Neural cell (in vitro differentiated cells): ENCODE measurements at regions not wholly inside any gene's neighbourhood (a gene's known extent, or its start where the extent isn't known, plus 50 kb on each side); places are given as distances from the start of the nearest gene placed in this dataset.

ENCODE experiments used
- CTCF ChIP-seq: fragments of 450-650 bp; IDR thresholded peaks from 2 replicates; pipeline ENCODE4 v1.5.1; 2014; ENCODE audit warnings: antibody characterized with exemption, mild to moderate bottlenecking, moderate library complexity; ENCODE audit not compliant: poor library complexity, severe bottlenecking
- EP300 ChIP-seq: fragments of 450-650 bp; conservative IDR thresholded peaks from 2 replicates; pipeline ENCODE4 v1.6.1; 2014; ENCODE audit warnings: antibody characterized with exemption, mild to moderate bottlenecking, moderate library complexity; ENCODE audit not compliant: poor library complexity, severe bottlenecking
- EZH2 ChIP-seq: fragments of 200-600, 300-800 bp; shearing (Covaris generic), sonication (generic); IDR thresholded peaks from 2 replicates; pipeline ENCODE4 v1.6.1; 2014; ENCODE audit warnings: antibody characterized with exemption, low read length, borderline replicate concordance, mild to moderate bottlenecking; ENCODE audit not compliant: insufficient read depth, poor library complexity, severe bottlenecking
- POLR2AphosphoS5 ChIP-seq: IDR thresholded peaks from 2 replicates; pipeline ENCODE4 v1.6.1; 2012
- RAD21 ChIP-seq: fragments of 450-650 bp; conservative IDR thresholded peaks from 2 replicates; pipeline ENCODE4 v1.6.1; 2014; ENCODE audit warnings: antibody characterized with exemption, mild to moderate bottlenecking, moderate library complexity
- REST ChIP-seq: IDR thresholded peaks from 2 replicates; pipeline ENCODE4 v1.6.1; 2012; ENCODE audit warnings: borderline replicate concordance
- SMC3 ChIP-seq: fragments of 450-650 bp; conservative IDR thresholded peaks from 2 replicates; pipeline ENCODE4 v1.6.1; 2014; ENCODE audit warnings: antibody characterized with exemption, mild to moderate bottlenecking, moderate library complexity; ENCODE audit not compliant: poor library complexity
- TAF1 ChIP-seq: IDR thresholded peaks from 2 replicates; pipeline ENCODE4 v1.6.1; 2012; ENCODE audit warnings: low read depth

GRCh38 chr1:22309572-22309971 is 142.1 kb upstream of the ZBTB40 start:
- TF ChIP-seq EZH2 (no peak), CTCF (no peak), TAF1 (no peak), RAD21 (no peak), POLR2AphosphoS5 (no peak), SMC3 (no peak), EP300 (no peak), REST (no peak)
